Natural killer cell (primary cell): ENCODE measurements at regions not wholly inside any gene's neighbourhood (a gene's known extent, or its start where the extent isn't known, plus 50 kb on each side); places are given as distances from the start of the nearest gene placed in this dataset.

Source experiments
- ATAC-seq, 3 donors: fragments of 150-1000 bp in 2 of 3; fragments of 200-7000 bp in 1 of 3; cut with Tn5 transposase; 1 replicate in 1 of 3; 2 replicates in 2 of 3; pipeline ENCODE4 v1.10.0; 2021; ENCODE audit warnings: mild to moderate bottlenecking in 2 of 3, moderate library complexity in 2 of 3
- DNase-seq, 2 donors: peaks; one replicate each; pipeline versions ENCODE4 v3.0.0 to v3.0.0-alpha.2; 2013 to 2021; ENCODE audit warnings: mixed read lengths in 1 of 2
- H3K27ac ChIP-seq: one replicate; pipeline ENCODE4 v1.5.1; 2013; ENCODE audit warnings: mild to moderate bottlenecking, low read length
- H3K27me3 ChIP-seq: one replicate; pipeline ENCODE4 v1.6.1; 2013; ENCODE audit warnings: low read length; ENCODE audit not compliant: control insufficient read depth, insufficient read depth
- H3K36me3 ChIP-seq: one replicate; pipeline ENCODE4 v1.6.1; 2013; ENCODE audit warnings: low read length; ENCODE audit not compliant: control insufficient read depth, insufficient read depth
- H3K4me1 ChIP-seq: one replicate; pipeline ENCODE4 v1.6.1; 2013; ENCODE audit warnings: low read length; ENCODE audit not compliant: control insufficient read depth, insufficient read depth
- H3K4me3 ChIP-seq: one replicate; pipeline ENCODE4 v1.5.1; 2013; ENCODE audit warnings: low read length
- H3K9me3 ChIP-seq: one replicate; pipeline ENCODE4 v1.6.1; 2013; ENCODE audit warnings: low read length; ENCODE audit not compliant: control insufficient read depth, insufficient read depth
- H3K27ac Mint-ChIP-seq, 2 donors: one replicate each; pipeline ENCODE4 v1.8.0; 2022; ENCODE audit warnings: mild to moderate bottlenecking in 2 of 2, mixed read lengths in 2 of 2, moderate library complexity in 1 of 2
- H3K27me3 Mint-ChIP-seq, 2 donors: one replicate each; pipeline ENCODE4 v1.8.0; 2022; ENCODE audit warnings: low read depth in 2 of 2, mixed read lengths in 2 of 2
- H3K36me3 Mint-ChIP-seq: one replicate; pipeline ENCODE4 v1.8.0; 2022; ENCODE audit warnings: mixed read lengths
- H3K4me1 Mint-ChIP-seq, 2 donors: one replicate each; pipeline ENCODE4 v1.8.0; 2022; ENCODE audit warnings: mixed read lengths in 2 of 2
- H3K4me3 Mint-ChIP-seq: one replicate; pipeline ENCODE4 v1.8.0; 2022; ENCODE audit warnings: mild to moderate bottlenecking, moderate library complexity, mixed read lengths
- H3K9me3 Mint-ChIP-seq, 2 donors: one replicate each; pipeline ENCODE4 v1.8.0; 2022; ENCODE audit warnings: mixed read lengths in 2 of 2
- WGBS: methylation state at CpG from one replicate; pipeline ENCODE4 v1.1.7; 2013; ENCODE audit warnings: missing lambda C conversion rate; ENCODE audit not compliant: insufficient coverage; 5-methylcytosine and 5-hydroxymethylcytosine counted together
- intact Hi-C: fragments of 100-400 bp; cut with micrococcal nuclease; formaldehyde crosslinking; loops from one replicate; pipeline ENCODE4 v1.14.2; 2022
- TF ChIP-seq, protein P1 (sequence below): fragments of 200-600 bp; IDR thresholded peaks from one replicate; pipeline ENCODE4 v1.8.0; 2022; ENCODE audit warnings: antibody characterized with exemption

DNA sequence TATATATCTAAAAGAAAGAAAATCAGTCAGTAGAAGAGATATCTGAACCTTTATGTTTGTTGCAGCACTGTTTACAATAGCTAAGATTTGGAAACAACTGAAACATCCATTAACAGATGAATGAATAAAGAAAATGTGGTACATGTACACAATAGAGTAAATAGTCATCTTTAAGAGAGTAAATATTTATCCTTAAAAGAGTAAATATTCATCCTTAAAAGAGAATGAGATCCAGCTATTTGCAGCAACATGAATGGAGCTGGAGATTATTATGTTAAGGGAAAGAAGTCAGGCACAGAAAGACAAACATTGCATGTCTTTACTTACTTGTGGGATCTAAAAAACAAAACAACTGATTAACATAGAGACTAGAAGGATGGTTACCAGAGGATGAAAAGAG is 197.0 kb upstream of the CBLB start:
- H3K27ac Mint-ChIP-seq, result no peak overlapping the region
- Histone ChIP-seq H3K4me1 (peaks cover 11% of the 10 kb centered on the region), H3K4me3 (no peak overlapping the region), H3K27ac (no peak overlapping the region), H3K27me3 (no peaks in the 10 kb centered on the region), H3K36me3 (no peaks in the 10 kb centered on the region), H3K9me3 (no peaks in the 10 kb centered on the region)
- H3K4me1 Mint-ChIP-seq, result peaks cover 18 to 21% of the 10 kb centered on the region in 2 donors
- no peak for DNase-seq
- no peaks in the 10 kb centered on the region for H3K27me3 Mint-ChIP-seq
- H3K9me3 Mint-ChIP-seq, result peaks cover 2% of the 10 kb centered on the region in 2 donors
- intact Hi-C loops, result loop anchor here (10.0 kb wide), 1 partner anchor 109 kb away; no protein-coding TSS in a partner anchor
- peaks cover 6% of the 10 kb centered on the region for H3K36me3 Mint-ChIP-seq
- no peak overlapping the region for H3K4me3 Mint-ChIP-seq
- TF ChIP-seq, protein P1, sequence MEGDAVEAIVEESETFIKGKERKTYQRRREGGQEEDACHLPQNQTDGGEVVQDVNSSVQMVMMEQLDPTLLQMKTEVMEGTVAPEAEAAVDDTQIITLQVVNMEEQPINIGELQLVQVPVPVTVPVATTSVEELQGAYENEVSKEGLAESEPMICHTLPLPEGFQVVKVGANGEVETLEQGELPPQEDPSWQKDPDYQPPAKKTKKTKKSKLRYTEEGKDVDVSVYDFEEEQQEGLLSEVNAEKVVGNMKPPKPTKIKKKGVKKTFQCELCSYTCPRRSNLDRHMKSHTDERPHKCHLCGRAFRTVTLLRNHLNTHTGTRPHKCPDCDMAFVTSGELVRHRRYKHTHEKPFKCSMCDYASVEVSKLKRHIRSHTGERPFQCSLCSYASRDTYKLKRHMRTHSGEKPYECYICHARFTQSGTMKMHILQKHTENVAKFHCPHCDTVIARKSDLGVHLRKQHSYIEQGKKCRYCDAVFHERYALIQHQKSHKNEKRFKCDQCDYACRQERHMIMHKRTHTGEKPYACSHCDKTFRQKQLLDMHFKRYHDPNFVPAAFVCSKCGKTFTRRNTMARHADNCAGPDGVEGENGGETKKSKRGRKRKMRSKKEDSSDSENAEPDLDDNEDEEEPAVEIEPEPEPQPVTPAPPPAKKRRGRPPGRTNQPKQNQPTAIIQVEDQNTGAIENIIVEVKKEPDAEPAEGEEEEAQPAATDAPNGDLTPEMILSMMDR, result no peak
- no peak for ATAC-seq

DNA sequence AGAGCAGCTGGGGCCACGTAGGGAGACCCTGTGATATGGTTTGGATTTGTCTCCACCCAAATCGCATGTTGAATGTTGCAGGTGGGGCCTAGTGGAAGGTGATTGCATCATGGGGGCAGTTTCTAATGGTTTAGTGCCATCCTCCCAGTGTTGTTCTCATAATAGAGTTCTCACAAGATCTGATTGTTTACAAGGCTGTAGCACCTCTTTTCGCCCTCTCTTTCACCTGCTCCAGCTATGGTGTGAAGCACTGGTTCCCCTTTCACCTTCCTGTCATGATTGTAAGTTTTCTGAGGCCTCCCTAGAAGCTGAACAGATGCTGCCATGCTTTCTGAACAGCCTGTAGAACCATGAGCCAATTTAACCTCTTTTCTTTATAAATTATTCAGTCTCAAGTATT is 198.9 kb upstream of the CBLB start:
- Mint-ChIP-seq H3K36me3 (peaks cover 6% of the 10 kb centered on the region), H3K9me3 (peaks cover 2% of the 10 kb centered on the region in 2 donors), H3K4me1 (peaks cover 18 to 21% of the 10 kb centered on the region in 2 donors), H3K27ac (peak overlapping the region; percentile 90 to 93), H3K27me3 (no peaks in the 10 kb centered on the region), H3K4me3 (no peak overlapping the region)
- Histone ChIP-seq H3K4me1 (peaks cover 11% of the 10 kb centered on the region), H3K9me3 (no peaks in the 10 kb centered on the region), H3K36me3 (no peaks in the 10 kb centered on the region), H3K27ac (no peak overlapping the region), H3K4me3 (no peak overlapping the region), H3K27me3 (no peaks in the 10 kb centered on the region)
- intact Hi-C loops, result loop anchor here (2.0 to 10.0 kb wide), 2 partner anchors 35 to 107 kb away; no protein-coding TSS in a partner anchor
- DNase-seq (no peak), ATAC-seq (no peak)
- WGBS, result 76% methylated on average over 3 of the region's 3 CpGs
- TF ChIP-seq, protein P1, result no peak

DNA sequence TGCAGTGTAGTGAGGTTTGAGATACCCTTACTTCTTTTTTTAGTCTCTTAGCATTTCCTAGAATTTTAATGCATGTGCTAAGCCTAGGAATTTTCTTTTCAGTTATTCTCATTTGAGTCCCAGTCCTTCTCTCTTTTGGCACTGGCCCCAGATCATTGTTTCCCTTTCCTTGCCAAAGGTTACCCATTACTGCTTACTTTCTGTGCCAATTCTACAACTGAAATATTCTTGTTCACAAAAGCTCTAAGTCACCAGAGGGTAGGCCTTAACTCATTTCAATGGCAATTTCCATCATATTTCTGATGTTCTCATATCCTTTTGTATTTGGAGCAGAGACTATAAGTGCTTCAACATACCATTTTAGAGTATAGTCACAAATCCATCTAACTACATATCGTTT is 199.6 kb upstream of the CBLB start:
- Histone ChIP-seq H3K9me3 (no peaks in the 10 kb centered on the region), H3K4me1 (peaks cover 11% of the 10 kb centered on the region), H3K27ac (peak overlapping the region; percentile 82), H3K27me3 (no peaks in the 10 kb centered on the region), H3K36me3 (no peaks in the 10 kb centered on the region), H3K4me3 (no peak overlapping the region)
- intact Hi-C loops, result loop anchor here (2.0 to 10.0 kb wide), 2 partner anchors 36 to 106 kb away; no protein-coding TSS in a partner anchor
- ATAC-seq, result peak in 1 of 3 donors; percentile 39
- Mint-ChIP-seq H3K9me3 (peaks cover 2% of the 10 kb centered on the region in 2 donors), H3K4me1 (peaks cover 18 to 21% of the 10 kb centered on the region in 2 donors), H3K27ac (peak overlapping the region; percentile 90 to 93), H3K36me3 (peaks cover 6% of the 10 kb centered on the region), H3K4me3 (peak overlapping the region; percentile 73), H3K27me3 (no peaks in the 10 kb centered on the region)
- no peak for DNase-seq
- WGBS, result no CpG with 5 or more reads among the region's 1 CpG
- TF ChIP-seq, protein P1, result no peak

DNA sequence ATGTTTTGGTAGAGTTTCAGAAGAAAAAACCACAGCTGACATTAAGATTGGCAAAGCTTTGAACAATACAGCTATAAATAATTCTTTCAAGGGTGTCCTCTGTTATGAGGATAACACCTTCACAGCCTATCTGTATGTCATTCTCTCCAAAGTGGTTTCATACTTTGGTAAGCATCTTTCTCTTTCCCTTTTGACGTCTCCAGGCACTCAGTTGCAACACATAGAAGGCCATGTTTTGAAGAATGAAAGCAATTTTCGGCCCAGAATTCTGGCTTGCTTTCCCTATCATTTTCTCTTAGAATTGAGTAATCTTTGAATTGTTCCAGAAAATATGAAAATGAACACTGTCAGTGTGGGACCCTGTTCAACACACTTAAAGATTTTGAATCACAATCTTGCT is 200.0 kb upstream of the CBLB start:
- Histone ChIP-seq H3K4me1 (peaks cover 11% of the 10 kb centered on the region), H3K36me3 (no peaks in the 10 kb centered on the region), H3K9me3 (no peaks in the 10 kb centered on the region), H3K27ac (peak overlapping the region; percentile 82), H3K4me3 (no peak overlapping the region), H3K27me3 (no peaks in the 10 kb centered on the region)
- Mint-ChIP-seq H3K4me3 (peak overlapping the region; percentile 73), H3K9me3 (peaks cover 2% of the 10 kb centered on the region in 2 donors), H3K27ac (peak overlapping the region; percentile 90 to 93), H3K36me3 (peaks cover 6% of the 10 kb centered on the region), H3K27me3 (no peaks in the 10 kb centered on the region), H3K4me1 (peaks cover 18 to 21% of the 10 kb centered on the region in 2 donors)
- WGBS, result 42% methylated on average over 2 of the region's 2 CpGs
- intact Hi-C loops, result loop anchor here (2.0 to 10.0 kb wide), 2 partner anchors 36 to 106 kb away; no protein-coding TSS in a partner anchor
- peak in 1 of 2 donors; percentile 60 for DNase-seq
- ATAC-seq, result peak; percentile 95 to 99 (median 97)
- TF ChIP-seq, protein P1, result no peak
